HG02938 (cell line): ENCODE measurements at regions not wholly inside any gene's neighbourhood (a gene's known extent, or its start where the extent isn't known, plus 50 kb on each side); places are given as distances from the start of the nearest gene placed in this dataset.
"Not testable (repeated sequence)": the region's sequence is repeated elsewhere in the genome, so short reads cannot be mapped to it uniquely, and the experiment has no call there.

Source experiments
- ATAC-seq: cut with Tn5 transposase; IDR thresholded peaks from one replicate; pipeline ENCODE4 v1.9.1; 2021; ENCODE audit warnings: mild to moderate bottlenecking, moderate library complexity; ENCODE audit not compliant: unreplicated experiment

DNA sequence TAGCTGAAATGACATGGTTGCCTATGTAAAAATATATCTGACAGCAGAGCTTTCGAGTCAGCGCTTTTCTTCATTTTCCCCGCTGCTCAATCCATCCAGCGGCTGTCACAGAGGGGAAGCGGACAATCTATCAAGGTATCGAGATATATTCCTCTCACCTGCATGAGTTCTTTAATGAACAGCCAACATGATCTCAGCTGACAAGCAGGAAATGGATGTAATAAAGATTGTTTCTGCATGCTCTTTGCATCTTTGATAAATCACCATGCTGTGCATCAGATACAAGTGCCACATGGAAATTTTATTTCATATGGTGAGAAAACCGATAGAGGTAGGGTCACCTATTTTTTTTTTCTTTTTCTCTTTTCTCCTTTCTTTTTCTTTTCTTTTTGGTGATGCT, 602.3 kb upstream of the MMS22L start:
- no peak for ATAC-seq

DNA sequence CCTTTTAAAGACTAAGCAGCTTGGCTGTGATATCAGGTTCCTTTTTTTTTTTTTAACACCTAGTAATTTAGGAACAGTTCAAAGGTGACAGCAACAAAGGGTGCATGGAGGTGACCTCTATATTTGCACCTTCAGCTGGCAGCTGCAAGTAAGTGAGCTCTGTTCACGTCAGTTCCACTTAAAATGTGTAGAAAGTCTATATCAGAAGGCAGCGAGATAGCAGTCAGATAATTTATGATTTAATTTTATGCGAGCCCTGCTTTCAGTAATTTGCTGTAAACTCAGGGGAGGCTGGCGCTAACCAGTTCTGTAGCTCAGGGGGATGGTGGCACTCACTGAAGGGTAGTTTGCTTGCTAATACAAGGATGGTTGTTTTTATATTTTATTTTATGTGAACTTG, 602.8 kb upstream of the MMS22L start:
- ATAC-seq, result no peak

DNA sequence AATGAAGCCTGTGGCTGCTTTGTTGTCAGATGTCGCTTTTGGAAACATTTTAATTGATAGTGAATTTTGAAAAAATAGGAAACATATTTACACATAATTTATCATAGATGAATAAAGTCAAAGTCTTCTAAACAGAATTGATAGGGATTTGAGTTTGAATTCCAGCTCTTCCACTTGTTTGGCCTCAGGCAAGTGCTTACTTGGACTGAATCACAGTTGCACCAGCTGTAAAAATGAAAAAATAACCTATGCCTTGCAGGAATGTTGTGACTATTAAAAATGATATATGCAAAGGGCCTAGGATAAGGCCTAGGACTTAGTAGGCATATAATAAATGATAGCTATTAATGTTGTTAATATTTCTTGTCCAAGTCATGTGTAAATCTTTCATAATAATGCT, 618.5 kb upstream of the MMS22L start:
- no peak for ATAC-seq

DNA sequence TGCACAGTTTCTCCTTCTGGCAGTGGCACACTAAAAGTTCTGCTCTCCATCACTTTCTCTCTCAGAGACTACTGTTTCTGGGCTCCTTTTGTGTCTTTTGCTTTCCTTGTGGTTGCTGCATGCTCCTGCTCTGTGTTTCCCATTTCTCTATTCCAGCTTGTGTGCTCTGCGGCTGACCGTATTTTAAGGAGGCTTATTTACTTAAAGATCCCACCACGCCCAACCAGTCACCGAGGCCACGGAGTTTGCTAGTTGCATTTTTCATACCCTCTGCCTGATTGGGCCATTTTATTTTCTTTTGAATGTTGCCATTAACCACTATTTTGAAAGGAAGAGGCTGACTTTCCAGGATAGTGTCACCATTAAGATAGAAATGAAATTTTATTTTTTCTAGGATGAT, 626.4 kb upstream of the MMS22L start:
- no peak for ATAC-seq

DNA sequence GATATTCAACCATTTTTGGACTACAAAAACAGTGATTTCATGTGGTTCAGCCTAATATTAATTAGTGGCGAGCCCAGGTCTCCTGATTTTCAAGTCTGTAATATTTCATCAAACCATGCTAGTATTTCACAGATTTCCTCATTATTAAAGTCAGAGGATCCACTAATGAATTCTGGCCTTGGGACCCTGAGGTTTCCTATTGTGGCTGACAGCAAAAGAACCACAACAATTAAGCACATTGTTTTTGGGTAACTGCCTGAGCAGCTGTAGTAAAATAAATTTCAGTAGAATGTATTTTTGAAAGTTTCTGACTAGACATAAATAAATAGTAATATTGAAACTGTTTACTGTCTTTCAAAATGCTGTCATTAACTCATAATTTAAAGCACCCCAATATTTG, 630.7 kb upstream of the MMS22L start:
- no peak for ATAC-seq

DNA sequence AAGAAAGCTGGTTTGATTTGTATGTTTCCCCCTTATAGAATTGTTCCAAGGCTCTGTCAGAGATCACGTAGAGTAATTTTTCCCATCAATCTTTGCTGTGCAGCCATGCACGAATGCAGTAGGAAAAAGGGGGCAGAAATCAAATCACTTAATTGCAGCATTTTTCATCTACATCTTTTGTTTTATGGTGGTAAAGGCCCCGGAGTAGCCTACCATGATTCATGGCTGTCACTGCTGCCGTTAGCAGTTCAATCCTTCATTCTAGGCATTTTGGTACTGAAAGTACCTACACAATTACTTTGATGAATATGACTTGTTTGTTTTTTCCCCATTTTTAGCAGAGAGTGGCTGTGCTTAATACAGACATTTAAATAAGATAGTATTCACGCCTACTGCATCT, 631.9 kb upstream of the MMS22L start:
- no peak for ATAC-seq

DNA sequence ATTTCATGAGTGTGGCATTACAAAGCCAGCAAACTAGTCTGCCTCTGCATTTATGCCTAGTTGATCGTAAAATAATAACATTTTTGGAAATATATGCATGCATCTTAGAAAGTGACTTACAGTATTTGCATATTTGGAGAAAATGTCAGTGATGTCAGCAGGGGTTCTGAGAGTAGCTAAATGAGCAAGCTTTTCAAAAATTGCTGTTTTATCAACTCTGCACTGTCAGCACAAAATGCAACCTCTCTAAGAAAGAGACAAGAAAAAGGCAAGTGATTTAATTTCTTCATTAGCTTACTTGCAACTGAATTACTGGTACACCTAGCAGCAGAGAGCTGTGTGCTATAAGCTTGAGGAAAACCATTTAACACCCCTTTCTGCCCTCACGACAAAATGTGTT, 632.5 kb upstream of the MMS22L start:
- no peak for ATAC-seq

DNA sequence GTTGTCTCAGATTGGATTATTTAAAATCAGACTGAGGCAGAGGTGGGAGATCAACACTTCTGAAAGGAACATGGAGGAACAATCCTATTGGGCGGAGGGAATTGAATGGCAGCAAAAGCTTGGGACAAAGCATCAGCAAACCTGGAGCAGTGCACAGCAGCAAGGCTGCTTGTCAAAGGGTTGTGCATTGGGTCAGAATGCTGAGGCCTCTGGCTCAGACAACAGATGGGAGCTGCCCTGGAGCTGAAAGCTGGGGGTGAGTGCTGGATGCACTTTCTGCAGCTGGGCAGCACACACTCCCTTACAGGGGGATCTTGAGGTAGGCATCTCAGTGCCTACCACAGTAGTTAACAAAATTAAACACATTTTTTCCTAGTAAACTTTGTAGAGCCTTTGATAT, 634.4 kb upstream of the MMS22L start:
- no peak for ATAC-seq

DNA sequence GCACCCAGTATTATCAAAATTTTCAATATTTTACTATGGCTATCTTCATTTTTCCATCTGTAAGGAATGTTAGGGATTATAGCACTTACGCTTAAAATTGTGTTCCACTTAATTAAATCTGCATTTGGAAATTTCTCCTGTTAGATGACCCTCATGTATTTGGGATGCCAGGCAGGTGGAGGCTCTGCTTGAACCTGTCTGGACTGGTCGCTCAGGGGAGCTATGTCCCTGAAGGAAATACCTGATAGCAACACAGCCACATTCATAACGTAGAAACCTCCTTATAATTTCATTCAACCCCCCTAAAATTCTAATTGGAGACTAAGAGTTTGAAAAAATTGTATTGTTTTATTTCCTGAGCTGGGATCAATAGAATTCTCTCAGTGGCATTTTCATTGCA, 636.0 kb upstream of the MMS22L start:
- no peak for ATAC-seq

DNA sequence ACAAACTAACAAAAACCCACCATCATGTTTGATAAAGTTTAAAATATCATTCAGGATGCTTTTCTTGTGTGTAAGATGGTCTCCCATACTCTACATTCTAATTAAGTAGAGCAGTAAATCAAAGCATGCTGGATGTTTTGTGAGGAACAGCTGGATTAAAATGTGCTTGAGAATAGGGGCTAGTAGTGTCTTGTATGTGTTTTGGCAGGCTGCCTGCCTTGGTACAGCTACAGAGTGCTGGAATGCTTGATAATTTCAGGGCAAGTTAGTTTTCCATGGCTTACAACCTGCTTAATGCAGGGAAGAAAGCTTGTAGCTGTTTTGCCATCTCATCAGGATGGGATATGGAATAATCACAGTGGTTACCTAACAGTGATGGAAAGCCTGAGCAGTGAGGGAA, 636.6 kb upstream of the MMS22L start:
- ATAC-seq, result no peak

DNA sequence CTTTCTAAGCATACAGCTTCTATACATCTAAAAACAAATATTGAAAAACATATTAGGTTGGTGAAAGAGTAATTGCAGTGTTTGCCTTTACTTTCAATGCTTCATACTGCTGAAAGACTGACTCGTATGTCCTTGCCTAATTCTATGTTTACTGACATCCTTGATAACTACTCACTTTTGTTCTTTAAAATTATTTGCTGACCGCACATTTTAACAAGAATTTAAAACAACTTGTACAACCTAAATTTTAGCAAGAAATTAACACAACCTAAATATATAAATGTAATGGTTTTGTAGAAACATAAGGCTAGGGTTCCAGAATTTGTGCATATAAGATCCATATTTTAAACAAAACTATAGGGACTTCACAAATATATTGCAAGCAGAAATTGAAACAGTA, 640.2 kb upstream of the MMS22L start:
- ATAC-seq, result no peak

DNA sequence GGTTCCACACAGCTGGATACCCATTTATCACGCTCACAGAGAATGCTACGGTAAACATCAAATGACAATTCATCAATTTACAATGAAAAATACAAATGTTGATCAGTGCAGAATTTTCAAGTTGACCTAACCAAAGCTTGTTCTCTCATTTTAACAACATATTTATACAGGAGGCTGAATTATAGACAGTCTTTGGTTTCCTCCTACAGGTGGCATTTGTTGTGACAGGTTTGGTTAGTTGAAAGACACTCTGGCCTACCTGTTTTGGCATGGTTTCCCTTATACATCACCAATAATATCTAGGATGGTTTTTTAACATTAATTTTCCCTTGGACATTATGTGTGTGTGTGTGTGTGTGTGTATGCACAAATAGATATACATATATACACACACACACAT, 642.5 kb upstream of the MMS22L start:
- ATAC-seq, result no peak

DNA sequence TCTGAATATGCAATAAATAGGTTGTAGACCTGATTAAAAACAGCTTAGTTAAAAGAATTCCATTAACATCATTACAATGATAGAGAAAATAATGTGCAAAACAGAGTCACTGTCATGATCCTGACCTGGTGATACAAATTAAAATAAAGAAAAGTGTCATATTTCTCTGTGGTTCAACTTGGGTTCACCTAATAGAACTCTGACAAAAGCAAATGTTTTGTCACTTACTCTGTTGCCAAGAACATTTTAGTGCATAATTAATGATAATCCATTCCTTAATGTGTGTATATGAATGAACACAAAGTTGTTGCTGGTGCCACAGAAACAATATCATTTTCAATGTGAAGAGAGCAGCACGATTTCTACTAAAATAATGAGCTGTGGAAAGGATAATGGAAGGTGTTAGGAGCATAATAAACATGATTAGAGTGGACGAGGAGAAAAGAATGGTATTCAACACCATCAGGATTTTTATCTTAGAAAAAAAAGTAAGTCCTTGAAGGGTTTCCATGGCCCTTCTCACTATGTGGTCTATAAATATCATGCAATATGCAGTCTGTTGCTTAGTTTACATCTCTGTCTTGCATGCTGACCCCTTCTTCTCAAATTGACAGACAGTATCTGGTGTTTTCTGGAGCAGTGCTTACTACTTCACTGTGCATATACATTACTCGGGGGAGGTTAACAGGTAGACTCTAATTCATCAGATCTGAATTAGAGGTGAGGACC, 656.6 kb upstream of the MMS22L start:
- ATAC-seq, result no peak

DNA sequence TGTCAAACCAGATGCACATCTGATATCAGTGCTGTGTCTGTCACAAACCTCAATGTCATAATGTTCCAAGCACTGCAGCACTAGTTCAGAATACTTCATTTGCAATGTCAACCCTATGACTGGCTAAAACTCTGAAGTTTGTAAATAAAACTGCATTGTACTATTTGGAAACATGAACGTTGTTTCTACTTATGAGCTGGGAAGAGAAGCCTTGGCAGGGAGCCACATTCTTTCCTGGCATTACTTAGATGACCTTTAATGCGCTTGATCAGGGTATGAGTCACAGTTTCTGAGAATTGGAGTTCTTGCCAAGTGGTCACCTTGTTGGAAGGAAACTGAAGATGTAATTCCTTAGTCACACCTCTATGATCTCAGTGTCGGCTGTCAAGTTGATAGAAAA, 664.8 kb upstream of the MMS22L start:
- ATAC-seq, result no peak

DNA sequence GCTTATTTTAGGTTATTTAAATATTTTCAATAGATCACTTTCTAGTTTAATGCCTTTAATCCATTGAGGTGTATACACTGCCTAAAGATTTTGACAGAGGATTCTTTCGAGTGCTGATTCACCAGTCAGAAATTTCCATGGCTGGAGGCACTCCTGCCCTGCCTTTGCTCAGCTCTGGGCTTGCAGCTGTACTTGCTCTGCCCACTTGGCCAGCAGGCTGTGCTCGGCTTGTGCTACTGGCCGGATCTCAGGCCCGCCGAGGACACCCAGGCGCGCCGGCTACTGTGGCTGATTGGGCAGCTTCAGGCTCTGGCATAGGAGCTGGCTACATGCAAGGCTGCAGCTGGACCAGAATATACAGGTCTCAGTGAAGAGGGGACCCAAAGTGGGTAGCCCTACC, 675.1 kb upstream of the MMS22L start:
- no peak for ATAC-seq

DNA sequence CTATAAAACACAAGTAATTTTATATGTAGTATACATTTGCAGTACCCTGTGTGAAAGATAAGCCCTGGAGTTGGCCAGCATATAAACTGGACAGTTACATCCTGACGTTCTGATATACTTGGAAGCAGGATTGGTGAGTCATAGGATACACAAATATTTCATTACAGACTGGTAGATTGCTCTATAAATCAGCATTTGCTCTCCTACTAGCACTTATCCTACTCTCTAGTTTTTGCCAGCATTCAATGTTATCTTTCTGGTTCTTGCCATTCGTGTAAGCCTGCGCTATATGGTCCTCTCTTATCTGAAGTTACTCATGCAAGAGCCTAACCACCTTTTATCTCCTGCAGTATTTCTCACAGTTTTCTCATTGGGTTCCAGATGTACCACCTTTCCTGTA, 680.2 kb upstream of the MMS22L start:
- ATAC-seq, result no peak

DNA sequence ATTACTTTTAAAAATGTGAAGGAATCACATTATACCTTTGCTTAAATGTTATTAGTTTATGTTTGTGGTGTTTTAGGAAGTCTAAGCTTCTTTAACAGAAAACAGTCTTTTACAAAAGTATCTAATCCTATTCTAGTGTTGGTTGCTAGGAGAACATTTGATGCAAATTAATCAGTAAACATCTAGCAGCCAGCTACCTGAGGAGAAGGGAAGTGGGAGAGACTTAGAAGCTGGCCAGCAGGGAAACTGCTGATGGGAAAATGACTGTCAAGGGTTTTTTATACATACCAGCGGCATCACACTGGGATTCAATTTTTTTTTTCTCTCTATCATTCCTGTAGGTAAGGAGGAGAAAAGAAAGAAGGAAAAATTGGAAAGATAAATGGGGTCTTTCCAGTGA, 686.0 kb upstream of the MMS22L start:
- ATAC-seq, result no peak

DNA sequence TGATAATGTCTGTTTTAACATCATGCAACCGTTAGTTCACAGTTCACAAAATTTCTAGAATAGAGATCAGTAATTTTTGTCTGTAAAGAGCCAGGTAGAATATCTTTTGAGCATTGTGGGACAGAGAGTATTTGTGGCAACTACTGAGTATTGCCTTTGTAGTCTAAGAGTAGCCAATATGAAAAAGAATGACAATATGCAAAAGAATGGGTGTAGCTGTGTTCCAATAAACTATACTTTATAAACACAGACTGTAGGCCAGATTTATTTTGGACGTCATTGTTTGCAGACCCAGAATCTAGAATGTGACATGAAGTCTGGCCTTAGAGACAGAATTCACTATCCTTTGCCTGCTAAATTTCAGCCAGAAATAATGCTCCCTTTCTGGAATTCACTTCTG, 694.1 kb upstream of the MMS22L start:
- ATAC-seq, result no peak

DNA sequence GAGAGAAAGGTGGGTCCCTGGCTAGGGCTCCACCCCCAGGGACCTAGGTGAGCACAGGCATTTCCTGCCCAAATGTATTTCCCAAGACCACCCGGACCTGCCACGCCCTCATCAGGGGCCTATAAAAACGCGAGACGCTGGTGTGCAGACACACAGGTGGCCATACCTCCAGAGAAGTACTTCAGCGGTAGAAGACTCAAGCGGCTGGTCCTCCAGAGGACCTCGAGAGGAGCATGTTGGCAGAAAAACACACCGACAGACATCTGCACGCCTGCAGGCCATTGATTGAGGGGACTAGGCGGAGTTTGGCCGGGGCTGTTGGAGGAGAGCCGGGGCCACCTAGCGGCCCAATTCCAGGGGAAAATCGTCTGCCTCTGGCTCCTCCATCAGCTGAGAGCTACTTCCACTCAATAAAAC, 695.8 kb upstream of the MMS22L start:
- no peak for ATAC-seq

DNA sequence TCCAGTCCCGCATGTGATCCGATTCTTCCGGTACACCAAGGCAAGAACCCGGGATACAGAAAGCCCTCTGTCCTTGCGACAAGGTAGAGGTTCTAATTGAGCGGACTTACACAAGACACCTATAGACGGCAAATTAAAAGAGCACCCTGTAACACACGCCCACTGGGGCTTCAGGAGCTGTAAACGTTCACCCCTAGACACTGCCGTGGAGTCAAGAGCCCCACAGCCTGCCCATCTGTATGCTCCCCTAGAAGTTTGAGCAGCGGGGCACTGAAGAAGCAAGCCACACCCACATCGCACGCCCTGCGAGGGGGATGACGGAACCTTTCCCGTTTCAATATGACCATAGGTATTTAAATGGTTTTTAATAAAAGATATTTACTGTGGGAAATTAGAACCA, 696.3 kb upstream of the MMS22L start:
- not testable (repeated sequence) for ATAC-seq

DNA sequence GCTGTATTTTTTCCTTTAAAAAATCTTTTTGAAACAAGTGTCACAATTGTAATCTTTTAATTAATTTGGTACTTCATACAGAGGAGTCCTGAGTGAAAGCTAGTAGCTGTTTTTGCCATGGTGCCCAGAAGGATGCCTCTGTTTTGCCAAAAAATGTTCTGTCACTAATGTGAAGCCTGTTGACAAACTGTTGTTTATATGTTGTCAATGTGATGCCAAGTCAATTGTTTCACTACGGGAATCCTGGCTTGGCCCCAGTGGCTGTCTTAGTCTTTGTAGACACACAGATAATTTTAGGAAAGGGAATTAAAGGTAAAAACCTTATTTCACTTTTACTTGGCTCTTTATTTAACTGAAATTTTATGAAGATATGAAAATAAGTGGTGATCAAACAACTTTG, 706.4 kb upstream of the MMS22L start:
- no peak for ATAC-seq

DNA sequence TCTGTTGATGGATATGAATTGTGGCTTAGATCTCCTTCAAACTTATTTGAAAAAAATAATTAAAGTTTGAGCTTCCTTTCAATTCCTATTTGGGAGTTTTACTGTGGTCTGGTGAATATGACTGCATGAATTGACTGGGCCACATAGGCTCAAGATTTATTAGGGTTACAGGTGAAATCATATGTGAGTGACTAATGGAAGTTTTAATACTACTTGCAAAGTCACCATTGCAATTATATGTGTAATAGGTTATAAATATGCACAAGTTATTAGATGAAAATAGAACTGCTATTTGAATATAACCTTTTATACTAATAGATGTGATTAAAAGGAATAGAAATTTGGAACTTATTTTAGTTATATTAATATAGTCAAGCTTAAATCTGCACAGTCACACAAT, 712.1 kb upstream of the MMS22L start:
- ATAC-seq, result no peak

DNA sequence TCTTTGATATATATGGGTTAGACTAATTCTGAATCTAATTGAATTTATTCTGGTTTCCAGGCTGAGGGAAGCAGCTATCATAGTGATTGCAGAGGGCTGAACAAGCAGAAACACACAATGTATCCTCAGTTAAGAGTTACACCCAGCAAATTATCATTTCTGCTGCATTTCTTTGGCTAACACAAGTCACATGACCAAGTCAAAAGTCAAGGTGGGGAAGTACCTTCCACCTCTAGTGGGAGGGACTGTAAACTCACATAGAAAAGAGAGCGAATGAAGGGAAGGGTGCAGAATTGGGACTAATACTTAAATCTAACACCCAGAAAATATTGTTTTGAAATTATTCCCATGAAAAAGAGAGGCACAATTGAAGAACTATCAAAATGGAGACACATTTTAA, 719.7 kb upstream of the MMS22L start:
- no peak for ATAC-seq
